Fibroblast of skin of abdomen (primary cell): ENCODE measurements at regions not wholly inside any gene's neighbourhood (a gene's known extent, or its start where the extent isn't known, plus 50 kb on each side); places are given as distances from the start of the nearest gene placed in this dataset.

Experiments
- DNase-seq: peaks from one replicate; pipeline ENCODE4 v3.0.0-alpha.2; 2013

DNA sequence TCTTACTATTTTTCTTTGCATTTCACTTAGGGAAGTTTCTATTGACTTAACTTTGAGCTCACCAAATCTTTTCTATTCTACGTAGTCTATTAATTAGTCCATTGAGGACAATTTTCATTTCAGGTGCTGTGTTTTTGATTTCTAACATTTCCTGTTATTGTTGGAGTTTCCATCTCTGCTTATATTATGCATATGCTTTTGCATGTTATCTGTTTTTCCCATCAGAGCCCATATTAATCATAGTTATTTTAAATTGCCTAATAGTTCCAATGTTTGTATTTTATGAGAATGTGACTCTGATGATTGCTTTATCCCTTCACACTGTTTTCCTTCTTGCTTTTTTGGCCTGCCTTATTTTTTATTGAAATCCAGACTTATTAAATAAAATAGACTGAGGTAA is 414.5 kb upstream of the OPRM1 start:
- no peak for DNase-seq

DNA sequence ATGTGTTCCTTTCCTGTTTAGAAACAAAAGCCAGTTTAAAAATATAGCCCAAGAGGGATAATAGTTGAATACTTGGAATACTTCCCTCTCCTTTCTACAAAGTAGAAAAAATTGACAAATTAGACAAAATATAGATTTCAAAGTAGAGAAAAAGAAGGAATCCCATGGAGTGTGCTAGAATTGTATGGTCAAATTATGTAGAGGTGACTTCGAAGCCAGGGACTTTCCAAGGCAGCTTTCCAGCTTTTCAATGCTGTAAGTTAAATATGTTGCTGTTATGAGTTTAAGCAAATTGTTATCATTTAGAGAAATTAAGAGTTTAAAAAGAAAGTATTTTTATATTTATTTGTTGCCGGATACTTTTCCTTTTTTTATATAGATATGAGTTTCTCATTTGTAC is 415.5 kb upstream of the OPRM1 start:
- DNase-seq = no peak

DNA sequence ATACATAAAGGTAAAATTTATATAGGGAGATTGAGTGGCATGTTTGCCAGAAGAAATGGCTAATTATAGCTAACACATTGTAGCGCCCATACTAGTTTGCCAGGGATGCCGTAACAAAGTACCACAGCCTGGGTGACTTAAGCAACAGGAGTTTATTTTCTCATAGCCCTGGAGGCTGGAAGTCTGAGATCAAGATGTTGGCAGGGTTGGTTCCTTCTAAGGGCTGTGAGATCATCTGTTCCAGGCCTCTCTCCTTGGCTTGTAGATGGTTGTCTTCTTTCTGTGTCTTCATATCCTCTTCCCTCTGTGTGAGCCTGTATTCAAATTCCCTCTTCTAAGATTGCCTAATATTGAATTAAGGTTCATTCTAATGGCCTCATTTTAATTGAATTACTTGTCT is 417.5 kb upstream of the OPRM1 start:
- DNase-seq = no peak

GRCh38 chr6:153621070-153621469 is 418.0 kb upstream of the OPRM1 start:
- DNase-seq = no peak

DNA sequence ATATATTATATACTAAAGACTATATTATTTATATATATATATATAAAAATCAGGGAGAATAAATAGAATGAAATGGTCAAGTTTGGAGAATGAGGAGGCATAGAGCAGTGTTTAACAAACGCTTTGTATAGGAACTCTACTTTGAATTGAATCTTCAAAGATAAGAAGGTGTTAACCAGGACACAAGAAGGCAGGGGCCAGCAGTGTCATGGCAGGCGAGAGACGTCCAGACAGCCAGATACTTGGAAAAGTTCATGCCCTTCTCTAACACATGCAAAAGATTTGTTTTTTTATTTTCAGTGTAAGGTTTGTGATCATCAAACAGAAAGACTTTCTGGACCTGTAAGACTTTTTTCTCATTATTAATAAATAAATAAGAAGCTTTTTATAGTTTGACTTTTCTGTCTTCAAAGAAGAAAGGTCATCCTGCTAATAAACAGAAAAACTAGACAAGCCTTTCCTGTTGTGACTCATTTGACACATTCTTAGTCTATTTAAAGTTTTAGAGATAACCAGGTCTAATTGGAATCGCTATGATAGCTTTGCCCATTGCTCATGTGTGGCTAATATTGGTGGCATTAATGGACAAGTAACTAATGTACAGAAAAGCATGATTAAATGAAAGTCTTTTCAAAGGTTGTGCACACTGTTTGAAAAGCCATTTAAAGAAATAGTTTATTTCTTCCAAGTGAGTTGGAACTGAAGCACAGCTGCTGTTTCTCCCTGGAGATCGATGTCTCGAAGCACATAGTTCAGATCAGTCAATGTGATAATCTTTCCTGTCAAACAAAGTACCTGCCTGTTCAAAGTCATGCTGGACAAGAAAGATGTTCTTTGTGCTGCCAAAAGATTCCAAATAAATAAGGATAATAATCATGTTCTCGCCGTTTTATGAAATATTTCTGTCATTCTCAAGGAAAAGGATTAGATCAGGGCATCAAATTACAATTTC is 420.4 kb upstream of the OPRM1 start:
- no peak for DNase-seq

- no peak for DNase-seq
Measured at GRCh38 chr6:153616506-153616905, 422.5 kb upstream of the OPRM1 start.

DNA sequence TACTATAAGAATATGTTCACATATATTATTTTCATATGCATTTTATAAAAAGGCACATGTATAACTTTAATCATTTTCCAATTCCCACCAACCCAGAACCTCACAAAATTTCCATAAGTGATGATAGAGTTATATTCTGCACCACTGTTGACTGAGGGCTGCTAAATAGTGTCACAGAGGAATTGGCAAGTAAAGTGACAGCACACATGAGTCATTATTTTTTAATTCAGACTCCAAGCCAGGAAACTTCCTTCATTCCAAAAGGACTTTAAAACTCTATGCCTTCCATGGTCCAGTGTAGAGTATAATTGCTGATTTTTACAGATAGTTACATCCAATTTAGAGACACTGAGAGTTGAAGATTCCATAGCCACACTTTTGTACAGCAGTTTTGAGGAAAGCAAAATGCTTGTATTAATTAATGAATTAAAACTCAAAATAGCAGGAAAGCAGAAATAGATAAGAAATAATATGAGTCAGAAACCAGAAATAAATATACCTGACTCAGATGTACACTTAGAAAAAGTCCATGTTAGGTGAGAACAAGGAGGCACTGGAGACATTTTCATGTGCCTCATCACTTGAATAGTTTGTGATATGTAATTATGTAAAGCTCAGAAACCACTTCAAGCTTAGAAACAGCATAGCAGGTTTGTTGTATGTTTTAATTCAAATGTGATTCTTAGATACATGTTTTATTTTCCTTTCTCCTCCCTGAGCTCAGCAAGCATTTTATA is 425.2 kb upstream of the OPRM1 start:
- DNase-seq = no peak

DNA sequence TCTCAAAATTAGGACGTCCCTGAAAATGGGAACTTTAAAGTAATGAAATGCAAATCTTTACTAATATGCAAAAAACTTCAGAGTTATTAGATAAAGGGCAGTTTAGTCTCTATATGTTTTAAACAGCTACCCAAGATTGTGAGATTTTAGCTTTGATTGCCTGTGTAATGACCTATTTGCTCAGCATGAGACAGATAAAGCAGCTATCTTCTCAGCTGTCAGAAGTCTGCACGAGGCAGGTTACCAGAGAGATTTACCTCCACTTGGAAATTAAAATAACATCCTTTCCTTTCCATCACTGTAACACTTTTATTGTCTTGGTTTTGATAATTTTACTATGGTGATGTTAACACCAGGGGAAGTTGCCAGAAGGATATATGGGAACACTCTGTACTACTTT is 436.6 kb upstream of the OPRM1 start:
- no peak for DNase-seq

- no peak for DNase-seq
Measured at GRCh38 chr6:153599901-153600300, 439.1 kb upstream of the OPRM1 start.

- no peak for DNase-seq
Measured at GRCh38 chr6:153595903-153596302, 443.1 kb upstream of the OPRM1 start.

GRCh38 chr6:153594871-153595270 is 444.2 kb upstream of the OPRM1 start:
- DNase-seq = no peak

GRCh38 chr6:153591159-153591558 is 447.9 kb upstream of the OPRM1 start:
- DNase-seq = no peak

- no peak for DNase-seq
Measured at GRCh38 chr6:153590411-153590810, 448.6 kb upstream of the OPRM1 start.

DNA sequence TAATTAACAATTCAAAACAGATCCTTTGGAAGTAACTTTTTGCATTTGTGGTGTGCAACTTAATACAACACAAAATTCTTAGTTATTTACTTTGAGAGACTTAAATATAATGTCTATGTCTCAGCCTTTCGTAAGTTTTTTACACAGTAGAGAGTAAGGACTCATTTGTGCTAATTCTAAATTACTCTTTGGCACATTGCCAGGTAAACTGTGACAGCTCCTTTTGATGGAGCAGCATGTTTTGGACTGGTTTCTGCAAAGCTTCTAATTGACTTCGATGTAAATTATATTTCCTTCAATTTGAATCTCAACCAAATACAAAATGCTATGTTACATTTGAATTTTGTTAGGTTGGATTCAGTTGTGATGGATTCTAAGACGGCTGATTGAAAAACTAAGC is 450.7 kb upstream of the OPRM1 start:
- DNase-seq = no peak

- no peak for DNase-seq
Measured at GRCh38 chr6:153583685-153584084, 452.6 kb upstream of the RGS17 start.

DNA sequence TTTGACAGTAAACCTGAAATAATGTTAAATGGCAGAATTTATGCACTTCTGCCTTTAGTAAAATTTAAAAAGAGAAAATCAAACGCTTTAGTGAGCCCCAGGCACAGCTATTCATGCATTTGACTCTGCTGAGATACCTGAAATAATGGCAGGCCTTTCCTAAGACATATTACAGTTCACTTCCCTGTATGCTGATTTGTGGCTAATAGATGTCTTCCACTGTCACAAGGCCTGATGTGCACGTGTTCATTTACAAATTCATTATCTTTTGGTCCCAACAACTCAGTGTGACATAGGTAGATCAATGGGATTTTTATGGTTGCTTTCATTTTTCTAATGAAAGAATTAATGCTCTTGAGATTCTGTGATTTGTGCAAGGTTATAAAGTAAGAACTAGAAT is 449.7 kb upstream of the RGS17 start:
- no peak for DNase-seq

DNA sequence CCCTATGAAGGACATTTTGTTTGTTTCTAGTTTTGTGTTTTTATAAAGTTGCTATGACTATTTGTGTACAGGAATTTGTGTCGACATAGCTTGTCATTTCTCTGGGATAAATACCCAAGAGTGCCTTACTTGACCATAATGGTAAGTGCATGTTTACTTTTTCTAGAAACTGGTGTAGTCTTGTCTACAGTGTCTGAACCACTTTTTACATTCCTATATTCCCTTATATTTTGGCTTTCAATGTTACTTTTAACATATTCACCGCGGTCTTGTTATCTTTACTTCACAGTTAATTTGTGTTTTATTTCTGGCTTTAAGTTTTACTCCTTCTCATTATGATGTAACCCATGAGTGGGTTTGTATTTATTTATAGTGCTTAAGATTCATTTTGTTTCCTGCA is 444.4 kb upstream of the RGS17 start:
- no peak for DNase-seq

GRCh38 chr6:153574231-153574630 is 443.1 kb upstream of the RGS17 start:
- DNase-seq = no peak

GRCh38 chr6:153572371-153572770 is 441.3 kb upstream of the RGS17 start:
- DNase-seq = no peak

DNA sequence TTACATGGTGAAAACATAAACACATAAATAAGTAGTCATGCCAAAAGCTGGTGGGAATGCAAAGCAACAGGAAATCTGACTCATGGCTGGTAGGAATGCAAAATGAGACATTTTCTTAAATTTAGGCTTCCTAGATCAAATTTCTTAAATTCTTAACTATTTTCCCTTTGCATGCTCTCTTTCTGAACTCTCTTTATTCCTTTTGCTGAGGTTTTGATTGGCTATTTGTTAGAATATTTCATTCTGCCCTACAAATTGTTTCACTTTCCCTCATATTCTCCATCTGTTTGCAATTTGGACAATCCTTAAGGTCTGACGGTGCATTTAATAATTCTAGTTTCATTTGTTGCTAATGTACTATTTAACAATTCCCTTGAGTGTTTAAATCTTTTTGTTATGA is 437.5 kb upstream of the RGS17 start:
- peak; percentile 49 for DNase-seq

- no peak for DNase-seq
Measured at GRCh38 chr6:153564803-153565202, 433.7 kb upstream of the RGS17 start.

DNA sequence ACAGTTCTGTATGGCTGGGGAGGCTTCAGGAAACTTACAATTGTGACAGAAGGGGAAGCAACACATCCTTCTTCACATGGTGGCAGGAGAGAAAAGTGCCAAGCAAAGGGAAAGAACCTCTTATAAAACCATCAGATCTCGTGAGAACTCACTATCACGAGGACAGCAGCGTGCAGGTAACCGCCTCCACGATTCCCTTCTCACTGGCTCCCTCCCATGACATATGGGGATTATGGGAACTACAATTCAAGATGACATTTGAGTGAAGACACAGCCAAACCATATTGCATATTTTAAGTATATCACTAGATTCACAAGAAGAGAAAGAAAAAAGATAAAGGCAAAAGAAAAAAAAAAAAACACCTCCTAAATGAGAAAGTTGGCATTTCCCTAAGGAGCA is 431.9 kb upstream of the RGS17 start:
- DNase-seq = no peak

GRCh38 chr6:153553627-153554026 is 422.5 kb upstream of the RGS17 start:
- DNase-seq = no peak

GRCh38 chr6:153539602-153540001 is 408.5 kb upstream of the RGS17 start:
- no peak for DNase-seq
